ENCODE measurements at regions not wholly inside any gene's neighbourhood (a gene's known extent, or its start where the extent isn't known, plus 50 kb on each side); places are given as distances from the start of the nearest gene placed in this dataset.

GRCh38 chr5:121758615-121759014 lies 93.1 kb upstream of the FTMT start:
- no peak overlapping the region for H3K4me2 ChIP-seq
- no peak for DNase-seq
- H3K27ac ChIP-seq (ENCODE audit: low read depth in 2 of 2, low read length in 1 of 2), result no peak overlapping the region
- no peak overlapping the region for H3K9ac ChIP-seq
- ChIA-PET CTCF (interaction anchor here (1.2 to 1.6 kb wide), 2 partner anchors 8 to 12 kb away, joined by 3 to 5 read pairs; no protein-coding TSS in a partner anchor), POLR2A (no interaction called here)
- H3K4me3 ChIP-seq (ENCODE audit: low read depth in 2 of 2, low read length in 1 of 2), result no peak overlapping the region
- no peak for TF ChIP-seq PBX3 (IDR thresholded peaks at IDR 0.05)
- no peak for TF ChIP-seq REST (IDR thresholded peaks at IDR 0.05; ENCODE audit: low read depth, low read length)
- no peak for TF ChIP-seq ELF1 (IDR thresholded peaks at IDR 0.05)
- no peak for TF ChIP-seq USF1 (IDR thresholded peaks at IDR 0.05; ENCODE audit: borderline replicate concordance, low read depth)
- TF ChIP-seq CTCF (IDR thresholded peaks at IDR 0.05), result no peak
- no peak for TF ChIP-seq IRF3 (IDR thresholded peaks at IDR 0.05; ENCODE audit: low read depth, low read length)
- TF ChIP-seq CHD2 (IDR thresholded peaks at IDR 0.05; ENCODE audit: low read length, partially characterized antibody), result no peak
- TF ChIP-seq RCOR1 (IDR thresholded peaks at IDR 0.05; ENCODE audit: low read length), result no peak
- no peak for TF ChIP-seq RAD21 (IDR thresholded peaks at IDR 0.05; ENCODE audit: low read length)
- no peak overlapping the region for H2AFZ ChIP-seq (ENCODE audit: low read depth)
- H3K36me3 ChIP-seq (replicated peaks in 1 of 2; ENCODE audit: control insufficient read depth in 1 of 2, insufficient read depth in 2 of 2, low read length in 1 of 2), result no peaks in the 10 kb centered on the region
- no peaks in the 10 kb centered on the region for H3F3A ChIP-seq (replicated peaks; ENCODE audit: insufficient read depth)
- WGBS (ENCODE audit: low lambda C conversion rate), result 81% methylated on average over 4 of the region's 6 CpGs
- H3K27me3 ChIP-seq (ENCODE audit: insufficient read depth), result no peaks in the 10 kb centered on the region
- H3K4me1 ChIP-seq (ENCODE audit: control insufficient read depth in 1 of 2, insufficient read depth in 2 of 2, low read depth in 1 of 2, low read length in 1 of 2), result peaks cover 0 to 2% of the 10 kb centered on the region in 2 experiments; a peak in 1 of 4 replicates
- no peaks in the 10 kb centered on the region for H3K79me2 ChIP-seq (ENCODE audit: insufficient read depth)
- H4K20me1 ChIP-seq (ENCODE audit: insufficient read depth), result no peaks in the 10 kb centered on the region
- no peaks in the 10 kb centered on the region for H3K9me3 ChIP-seq
- 0 out of 2 replicates have a peak, but pooled peaks cover 4% of the 10 kb centered on the region for H3K9me2 ChIP-seq

Data from SK-N-SH (cell line).